ENCODE measurements at regions not wholly inside any gene's neighbourhood (a gene's known extent, or its start where the extent isn't known, plus 50 kb on each side); places are given as distances from the start of the nearest gene placed in this dataset.
"Not testable (repeated sequence)": the region's sequence is repeated elsewhere in the genome, so short reads cannot be mapped to it uniquely, and the experiment has no call there.

- H4K8ac ChIP-seq (ENCODE audit: low read depth in 2 of 2, low read length in 2 of 2); H3K27me3 ChIP-seq (ENCODE audit: control insufficient read depth, insufficient read depth, low read length); in situ Hi-C loops (cut with MboI; ENCODE audit: low sequenced_read_pairs); H2AFZ ChIP-seq (replicated peaks; ENCODE audit: low read length, poor library complexity); H3K56ac ChIP-seq (ENCODE audit: extremely low read depth, insufficient read depth, low read length); H3K27ac ChIP-seq (ENCODE audit: insufficient read depth, low read length); BruUV-seq (replicated peaks); H2AK9ac ChIP-seq (replicated peaks; ENCODE audit: low read depth, low read length, poor library complexity); H3K4me3 ChIP-seq (ENCODE audit: insufficient read depth, low read depth, low read length); H2BK15ac ChIP-seq (ENCODE audit: low read depth, low read length); POLR2A ChIA-PET (ENCODE audit: unreplicated experiment); H2BK5ac ChIP-seq (ENCODE audit: low read depth, low read length, poor library complexity, severe bottlenecking); dilution Hi-C loops (cut with HindIII; ENCODE audit: low sequenced_read_pairs, unreplicated experiment); H3K9me3 ChIP-seq (ENCODE audit: control insufficient read depth, insufficient read depth, low read length); H3K14ac ChIP-seq (replicated peaks; ENCODE audit: low read depth, low read length); H4K20me1 ChIP-seq (ENCODE audit: insufficient read depth, low read length); H3K18ac ChIP-seq (ENCODE audit: low read depth, low read length); H3K23ac ChIP-seq (ENCODE audit: low read depth, low read length); H2BK120ac ChIP-seq (ENCODE audit: low read depth, low read length); H2BK20ac ChIP-seq (ENCODE audit: low read depth, low read length); H3K79me1 ChIP-seq (ENCODE audit: low read depth in 1 of 2, low read length in 2 of 2); H3K9me1 ChIP-seq (ENCODE audit: insufficient read depth, low read length); ATAC-seq (ENCODE audit: low read depth); H3K36me3 ChIP-seq (ENCODE audit: control insufficient read depth, insufficient read depth, low read length); DNase-seq; H3K9ac ChIP-seq (ENCODE audit: low read depth, low read length); H2AK5ac ChIP-seq (ENCODE audit: low read depth, low read length); H3K4me1 ChIP-seq (ENCODE audit: control insufficient read depth, insufficient read depth, low read length); intact Hi-C loops (cut with micrococcal nuclease); H4K5ac ChIP-seq (ENCODE audit: low read depth, low read length); H3K4ac ChIP-seq (ENCODE audit: low read depth, low read length); H3K4me2 ChIP-seq (ENCODE audit: low read depth, low read length); CTCF ChIA-PET; H4K91ac ChIP-seq (ENCODE audit: insufficient read depth, low read depth, low read length): not testable (repeated sequence)
- no CpG with 5 or more reads among the region's 11 CpGs for WGBS, 2 experiments (ENCODE audit: extremely low coverage in 2 of 2, insufficient read length in 1 of 2)
Observed at GRCh38 chr21:5104562-5104928, 5416.8 kb upstream of the TPTE start.

GRCh38 chr21:5105939-5106708 lies 5415.3 kb upstream of the TPTE start:
- H2BK5ac ChIP-seq (ENCODE audit: low read depth, low read length, poor library complexity, severe bottlenecking); BruUV-seq (replicated peaks); H2AK9ac ChIP-seq (replicated peaks; ENCODE audit: low read depth, low read length, poor library complexity); H3K27ac ChIP-seq (ENCODE audit: insufficient read depth, low read length); H3K9me1 ChIP-seq (ENCODE audit: insufficient read depth, low read length); H3K4me2 ChIP-seq (ENCODE audit: low read depth, low read length); intact Hi-C loops (cut with micrococcal nuclease); H3K14ac ChIP-seq (replicated peaks; ENCODE audit: low read depth, low read length); H4K20me1 ChIP-seq (ENCODE audit: insufficient read depth, low read length); H4K8ac ChIP-seq (ENCODE audit: low read depth in 2 of 2, low read length in 2 of 2); H3K4me1 ChIP-seq (ENCODE audit: control insufficient read depth, insufficient read depth, low read length); H3K9me3 ChIP-seq (ENCODE audit: control insufficient read depth, insufficient read depth, low read length); H2BK20ac ChIP-seq (ENCODE audit: low read depth, low read length); ATAC-seq (ENCODE audit: low read depth); H3K79me1 ChIP-seq (ENCODE audit: low read depth in 1 of 2, low read length in 2 of 2); H2AK5ac ChIP-seq (ENCODE audit: low read depth, low read length); dilution Hi-C loops (cut with HindIII; ENCODE audit: low sequenced_read_pairs, unreplicated experiment); DNase-seq; CTCF ChIA-PET; H2BK120ac ChIP-seq (ENCODE audit: low read depth, low read length); H3K23ac ChIP-seq (ENCODE audit: low read depth, low read length); H3K4me3 ChIP-seq (ENCODE audit: insufficient read depth, low read depth, low read length); H2BK15ac ChIP-seq (ENCODE audit: low read depth, low read length); H3K18ac ChIP-seq (ENCODE audit: low read depth, low read length); POLR2A ChIA-PET (ENCODE audit: unreplicated experiment); H3K36me3 ChIP-seq (ENCODE audit: control insufficient read depth, insufficient read depth, low read length); in situ Hi-C loops (cut with MboI; ENCODE audit: low sequenced_read_pairs); H3K27me3 ChIP-seq (ENCODE audit: control insufficient read depth, insufficient read depth, low read length); H3K9ac ChIP-seq (ENCODE audit: low read depth, low read length); H3K56ac ChIP-seq (ENCODE audit: extremely low read depth, insufficient read depth, low read length); H4K91ac ChIP-seq (ENCODE audit: insufficient read depth, low read depth, low read length); H2AFZ ChIP-seq (replicated peaks; ENCODE audit: low read length, poor library complexity); H3K4ac ChIP-seq (ENCODE audit: low read depth, low read length); H4K5ac ChIP-seq (ENCODE audit: low read depth, low read length): not testable (repeated sequence)
- no CpG with 5 or more reads among the region's 35 CpGs for WGBS, 2 experiments (ENCODE audit: extremely low coverage in 2 of 2, insufficient read length in 1 of 2)

Measured in IMR-90 (cell line).